SU-DHL-6 (cell line): ENCODE measurements at regions not wholly inside any gene's neighbourhood (a gene's known extent, or its start where the extent isn't known, plus 50 kb on each side); places are given as distances from the start of the nearest gene placed in this dataset.

Source experiments
- H2AFZ ChIP-seq: fragments of 200-600 bp; sonication (generic); 2 replicates; pipeline ENCODE4 v1.6.1; 2014; ENCODE audit warnings: low read depth, mild to moderate bottlenecking, moderate library complexity, mixed read lengths, antibody characterized with exemption, low read length; ENCODE audit not compliant: severe bottlenecking
- H3F3A ChIP-seq: fragments of 200-600 bp; shearing (Covaris generic); 2 replicates; pipeline ENCODE4 v1.6.0; 2016; ENCODE audit warnings: antibody characterized with exemption, mild to moderate bottlenecking; ENCODE audit not compliant: insufficient read depth
- H3K27ac ChIP-seq: fragments of 200-600 bp; sonication (generic); 2 replicates; pipeline ENCODE4 v1.5.1; 2016; ENCODE audit warnings: low read depth, mild to moderate bottlenecking, low read length, moderate library complexity, mixed read lengths
- H3K27me3 ChIP-seq: fragments of 200-600 bp; sonication (generic), shearing (Covaris generic); 2 replicates; pipeline ENCODE4 v1.6.0; 2014; ENCODE audit warnings: mild to moderate bottlenecking, low read length
- H3K36me3 ChIP-seq: fragments of 200-600 bp; sonication (generic); 2 replicates; pipeline ENCODE4 v1.6.1; 2014; ENCODE audit warnings: mild to moderate bottlenecking, low read length, mixed read lengths
- H3K4me2 ChIP-seq: fragments of 300-600, 200-600 bp; shearing (Covaris generic), sonication (generic); 2 replicates; pipeline ENCODE4 v1.6.0; 2014; ENCODE audit warnings: low read length, low read depth, mild to moderate bottlenecking; ENCODE audit not compliant: poor library complexity, severe bottlenecking
- H3K4me3 ChIP-seq: fragments of 200-600 bp; sonication (generic); 2 replicates; pipeline ENCODE4 v1.5.1; 2014; ENCODE audit warnings: antibody characterized with exemption, low read length, mild to moderate bottlenecking, mixed read lengths; ENCODE audit not compliant: insufficient read depth, poor library complexity, severe bottlenecking
- H3K79me2 ChIP-seq: fragments of 200-600 bp; sonication (generic); 2 replicates; pipeline ENCODE4 v1.6.1; 2014; ENCODE audit warnings: mild to moderate bottlenecking, low read length, moderate library complexity; ENCODE audit not compliant: insufficient read depth
- H3K9ac ChIP-seq: fragments of 200-600 bp; sonication (generic); 2 replicates; pipeline ENCODE4 v1.7.0; 2014; ENCODE audit warnings: mild to moderate bottlenecking, low read length
- H3K9me2 ChIP-seq: fragments of 200-600 bp; sonication (generic); replicated peaks from 2 replicates; pipeline ENCODE4 v1.6.1; 2014; ENCODE audit warnings: low read length; ENCODE audit not compliant: insufficient read depth
- H3K9me3 ChIP-seq: fragments of 200-600 bp; sonication (generic); 2 replicates; pipeline ENCODE4 v1.6.1; 2014; ENCODE audit warnings: low read length, mixed read lengths; ENCODE audit not compliant: insufficient read depth
- H4K20me1 ChIP-seq: fragments of 200-600 bp; sonication (generic); 2 replicates; pipeline ENCODE4 v1.6.1; 2014; ENCODE audit warnings: low read depth, mild to moderate bottlenecking, antibody characterized with exemption, low read length, moderate library complexity, mixed read lengths
- EZH2phosphoT487 ChIP-seq: fragments of 200-600 bp; sonication (generic), shearing (Covaris generic); conservative IDR thresholded peaks from 2 replicates; pipeline ENCODE4 v1.6.1; 2018; ENCODE audit warnings: mild to moderate bottlenecking, antibody characterized with exemption, low read length, moderate library complexity, mixed read lengths
- TF ChIP-seq, protein P1 (sequence below): fragments of 200-600 bp; sonication (generic); IDR thresholded peaks from one replicate; pipeline ENCODE4 v1.5.1; 2017; ENCODE audit warnings: antibody characterized with exemption, mild to moderate bottlenecking, low read length, moderate library complexity; ENCODE audit not compliant: insufficient read depth, poor library complexity, severe bottlenecking

DNA sequence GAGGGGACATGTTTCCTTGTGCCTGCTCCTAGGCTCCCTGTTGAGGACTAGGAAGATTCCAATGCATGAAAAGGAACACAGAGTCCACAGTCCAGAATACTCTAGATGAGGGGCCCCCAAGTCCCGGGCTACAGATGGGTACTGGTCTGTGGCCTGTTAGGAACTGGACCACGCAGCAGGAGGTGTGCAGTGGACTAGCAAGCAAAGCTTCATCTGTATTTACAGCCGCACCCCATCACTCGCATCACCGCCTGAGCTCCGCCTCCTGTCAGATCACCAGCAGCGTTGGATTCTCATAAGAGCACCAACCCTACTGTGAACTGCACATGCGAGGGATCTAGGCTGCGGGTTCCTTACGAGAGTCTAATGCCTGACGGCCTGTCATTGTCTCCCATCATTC, 233.0 kb upstream of the MKLN1 start:
- H3K9ac ChIP-seq = no peak overlapping the region
- H3K79me2 ChIP-seq = peaks cover 77% of the 10 kb centered on the region
- no peaks in the 10 kb centered on the region; the same call in 1 of the 2 replicates for H3F3A ChIP-seq
- no peak overlapping the region for H3K4me3 ChIP-seq
- no peaks in the 10 kb centered on the region for H3K36me3 ChIP-seq
- TF ChIP-seq EZH2phosphoT487 = no peak
- TF ChIP-seq, protein P1, sequence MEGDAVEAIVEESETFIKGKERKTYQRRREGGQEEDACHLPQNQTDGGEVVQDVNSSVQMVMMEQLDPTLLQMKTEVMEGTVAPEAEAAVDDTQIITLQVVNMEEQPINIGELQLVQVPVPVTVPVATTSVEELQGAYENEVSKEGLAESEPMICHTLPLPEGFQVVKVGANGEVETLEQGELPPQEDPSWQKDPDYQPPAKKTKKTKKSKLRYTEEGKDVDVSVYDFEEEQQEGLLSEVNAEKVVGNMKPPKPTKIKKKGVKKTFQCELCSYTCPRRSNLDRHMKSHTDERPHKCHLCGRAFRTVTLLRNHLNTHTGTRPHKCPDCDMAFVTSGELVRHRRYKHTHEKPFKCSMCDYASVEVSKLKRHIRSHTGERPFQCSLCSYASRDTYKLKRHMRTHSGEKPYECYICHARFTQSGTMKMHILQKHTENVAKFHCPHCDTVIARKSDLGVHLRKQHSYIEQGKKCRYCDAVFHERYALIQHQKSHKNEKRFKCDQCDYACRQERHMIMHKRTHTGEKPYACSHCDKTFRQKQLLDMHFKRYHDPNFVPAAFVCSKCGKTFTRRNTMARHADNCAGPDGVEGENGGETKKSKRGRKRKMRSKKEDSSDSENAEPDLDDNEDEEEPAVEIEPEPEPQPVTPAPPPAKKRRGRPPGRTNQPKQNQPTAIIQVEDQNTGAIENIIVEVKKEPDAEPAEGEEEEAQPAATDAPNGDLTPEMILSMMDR = no peak
- H3K9me3 ChIP-seq = no peaks in the 10 kb centered on the region
- no peak overlapping the region for H3K4me2 ChIP-seq
- peaks cover 15% of the 10 kb centered on the region for H4K20me1 ChIP-seq
- no peak overlapping the region for H2AFZ ChIP-seq
- no peaks in the 10 kb centered on the region for H3K27me3 ChIP-seq
- H3K27ac ChIP-seq = no peak overlapping the region
- H3K9me2 ChIP-seq = no peaks in the 10 kb centered on the region

- Histone ChIP-seq H3K9ac (no peak overlapping the region), H3K27me3 (no peaks in the 10 kb centered on the region), H3K79me2 (peaks cover 76% of the 10 kb centered on the region), H3K4me3 (no peak overlapping the region), H2AFZ (no peak overlapping the region), H3K27ac (no peak overlapping the region), H3K9me2 (no peaks in the 10 kb centered on the region), H3F3A (no peaks in the 10 kb centered on the region; the same call in 1 of the 2 replicates), H3K36me3 (no peaks in the 10 kb centered on the region), H3K4me2 (no peak overlapping the region), H3K9me3 (no peaks in the 10 kb centered on the region), H4K20me1 (peaks cover 15% of the 10 kb centered on the region)
- no peak for TF ChIP-seq EZH2phosphoT487
- TF ChIP-seq, protein P1 = no peak
Observed at GRCh38 chr7:131095346-131095745, 232.3 kb upstream of the MKLN1 start.

DNA sequence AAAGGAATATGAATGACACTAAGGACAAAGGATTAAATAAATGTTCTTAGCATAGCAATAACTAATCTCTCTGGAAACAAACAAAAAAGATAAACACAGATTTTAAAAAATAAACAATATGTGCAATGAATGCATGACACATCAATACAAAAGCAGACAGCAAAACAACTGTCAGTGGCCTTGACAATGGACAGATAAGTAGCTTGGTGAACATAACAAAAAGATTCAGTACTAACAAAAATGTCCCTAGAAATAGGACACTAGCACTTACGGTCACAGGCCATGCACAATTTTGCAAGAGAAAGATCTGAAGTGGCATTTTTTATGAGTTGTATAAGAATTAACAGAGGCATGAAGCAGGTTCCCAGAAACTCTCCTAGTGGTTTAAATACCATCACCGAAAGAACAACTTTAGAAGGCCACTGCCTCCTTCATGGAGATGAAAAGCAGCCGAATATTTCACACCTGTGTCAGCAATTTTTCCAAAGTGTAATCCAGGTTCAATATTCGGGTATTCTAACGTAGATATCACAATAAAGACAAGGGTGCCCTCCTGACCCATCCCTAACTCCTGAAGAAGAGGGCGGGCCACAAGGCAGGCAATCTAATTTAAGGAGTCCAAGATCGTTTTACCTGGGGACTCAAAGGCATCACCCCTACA, 231.3 kb upstream of the MKLN1 start:
- Histone ChIP-seq H2AFZ (no peak overlapping the region), H4K20me1 (peaks cover 15% of the 10 kb centered on the region), H3K27me3 (no peaks in the 10 kb centered on the region), H3K79me2 (peaks cover 79% of the 10 kb centered on the region), H3K9ac (no peak overlapping the region), H3K9me3 (no peaks in the 10 kb centered on the region), H3K9me2 (no peaks in the 10 kb centered on the region), H3F3A (no peaks in the 10 kb centered on the region; the same call in 1 of the 2 replicates), H3K36me3 (no peaks in the 10 kb centered on the region; the same call in 1 of the 2 replicates), H3K4me3 (no peak overlapping the region), H3K27ac (no peak overlapping the region), H3K4me2 (no peak overlapping the region)
- TF ChIP-seq, protein P1 = no peak
- TF ChIP-seq EZH2phosphoT487 = no peak
